ENCODE measurements at regions not wholly inside any gene's neighbourhood (a gene's known extent, or its start where the extent isn't known, plus 50 kb on each side); places are given as distances from the start of the nearest gene placed in this dataset.

DNA sequence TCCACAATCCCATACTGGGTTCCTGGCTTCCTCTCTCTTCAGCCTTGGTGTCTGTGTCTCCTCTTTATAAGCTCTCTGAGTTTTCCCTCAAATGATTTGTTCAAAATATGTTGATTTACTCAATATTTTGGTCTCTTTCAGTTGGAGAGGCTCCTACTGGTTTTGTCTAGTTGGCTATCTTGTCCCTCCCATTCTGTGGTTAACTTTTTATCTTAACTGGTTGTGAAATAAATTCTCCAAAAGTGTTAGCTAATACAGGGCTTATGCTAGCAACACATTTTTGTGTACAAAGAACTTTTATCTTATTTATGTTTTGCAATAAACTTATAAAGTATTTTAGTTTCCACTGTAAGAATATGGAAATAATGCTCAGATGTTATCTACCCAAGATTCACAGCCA, 200.9 kb downstream of the AASDHPPT start:
- Histone ChIP-seq H3K4me1 (ENCODE audit: insufficient read depth, low read length) (no peaks in the 10 kb centered on the region), H3K27me3 (ENCODE audit: insufficient read depth, low read length) (no peaks in the 10 kb centered on the region), H3K27ac (ENCODE audit: low read depth, low read length) (no peak overlapping the region), H3K36me3 (ENCODE audit: insufficient read depth, low read length) (no peaks in the 10 kb centered on the region), H3K4me3 (ENCODE audit: low read length in 2 of 2) (no peak overlapping the region), H3K9me3 (ENCODE audit: control insufficient read depth in 1 of 2, low read length in 2 of 2) (no peaks in the 10 kb centered on the region)
- H3K27me3 Mint-ChIP-seq, result peaks cover 0 to 3% of the 10 kb centered on the region in 2 donors
- no peak overlapping the region for H3K27ac Mint-ChIP-seq
- no peaks in the 10 kb centered on the region for H3K36me3 Mint-ChIP-seq
- ChIA-PET CTCF (ENCODE audit: partially characterized antibody) (no interaction called here), POLR2A (ENCODE audit: partially characterized antibody) (no interaction called here)
- H3K4me1 Mint-ChIP-seq, result no peaks in the 10 kb centered on the region
- H3K4me3 Mint-ChIP-seq, result no peak overlapping the region
- intact Hi-C loops (cut with micrococcal nuclease), result no loop called here
- no peak for DNase-seq
- peaks cover 0 to 8% (median under 1%) of the 10 kb centered on the region in 8 donors for H3K9me3 Mint-ChIP-seq

DNA sequence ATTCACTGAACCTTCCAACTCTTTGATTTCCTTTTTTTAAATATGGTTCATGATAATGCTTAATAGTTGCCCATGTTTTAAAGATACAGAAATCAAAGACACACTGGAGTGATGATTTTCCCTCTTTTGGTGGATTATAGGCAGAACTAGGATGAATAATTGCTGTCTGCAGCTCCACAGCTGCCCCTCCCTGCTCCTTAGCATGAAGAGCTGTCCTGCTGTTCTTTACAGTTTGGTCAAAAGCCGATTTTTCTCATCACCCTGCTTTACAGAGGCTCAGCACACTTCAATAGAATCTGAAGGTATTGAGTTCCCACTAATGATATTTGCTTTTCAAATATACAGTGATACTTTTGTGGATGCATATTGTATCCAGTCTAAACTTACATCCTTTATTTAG, 202.6 kb downstream of the AASDHPPT start:
- ChIA-PET CTCF (ENCODE audit: partially characterized antibody) (no interaction called here), POLR2A (ENCODE audit: partially characterized antibody) (no interaction called here)
- Histone ChIP-seq H3K9me3 (ENCODE audit: control insufficient read depth in 1 of 2, low read length in 2 of 2) (no peaks in the 10 kb centered on the region), H3K36me3 (ENCODE audit: insufficient read depth, low read length) (no peaks in the 10 kb centered on the region), H3K27ac (ENCODE audit: low read depth, low read length) (no peak overlapping the region), H3K4me1 (ENCODE audit: insufficient read depth, low read length) (no peaks in the 10 kb centered on the region), H3K27me3 (ENCODE audit: insufficient read depth, low read length) (no peaks in the 10 kb centered on the region), H3K4me3 (ENCODE audit: low read length in 2 of 2) (no peak overlapping the region)
- Mint-ChIP-seq H3K36me3 (no peaks in the 10 kb centered on the region), H3K27me3 (peaks cover 0 to 3% of the 10 kb centered on the region in 2 donors), H3K4me3 (no peak overlapping the region), H3K4me1 (no peaks in the 10 kb centered on the region), H3K27ac (no peak overlapping the region), H3K9me3 (peaks cover 0 to 4% (median 0%) of the 10 kb centered on the region in 8 donors)
- intact Hi-C loops (cut with micrococcal nuclease), result no loop called here
- DNase-seq, result no peak

DNA sequence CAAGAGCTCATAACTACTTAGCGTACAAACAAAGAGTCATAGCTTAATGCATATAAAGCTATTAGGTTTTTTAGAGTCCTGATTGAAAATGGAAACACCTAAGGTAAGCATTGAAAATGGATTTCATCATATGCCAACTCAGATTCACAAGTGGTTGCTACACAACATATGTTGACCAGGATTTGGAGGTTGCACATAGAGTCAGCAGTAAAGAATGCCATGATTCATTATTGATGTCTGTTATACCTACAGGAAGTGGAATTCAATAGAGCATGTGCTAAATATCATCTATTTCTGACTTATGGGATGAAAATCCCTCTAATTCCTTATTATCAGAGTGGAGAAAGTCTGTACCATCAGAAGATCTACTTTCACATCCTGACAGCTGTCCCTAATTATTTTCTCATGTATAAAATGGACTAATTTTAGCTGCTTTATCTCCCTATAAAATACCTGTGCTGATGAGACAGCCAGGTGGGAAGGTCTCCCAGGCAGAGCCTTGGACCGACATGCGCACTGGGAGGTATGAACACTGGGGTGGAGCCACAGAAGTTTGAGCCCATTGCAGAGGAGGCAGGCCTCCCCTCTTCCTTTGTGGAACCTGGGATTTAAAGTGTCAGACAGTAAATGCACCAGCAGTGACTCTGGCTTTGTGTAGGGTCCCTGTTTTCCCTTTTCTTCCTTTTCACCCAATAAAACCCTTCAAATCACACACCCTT, 204.2 kb downstream of the AASDHPPT start:
- Histone ChIP-seq H3K9me3 (ENCODE audit: control insufficient read depth in 1 of 2, low read length in 2 of 2) (no peaks in the 10 kb centered on the region), H3K27me3 (ENCODE audit: insufficient read depth, low read length) (no peaks in the 10 kb centered on the region), H3K36me3 (ENCODE audit: insufficient read depth, low read length) (no peaks in the 10 kb centered on the region), H3K4me1 (ENCODE audit: insufficient read depth, low read length) (no peaks in the 10 kb centered on the region), H3K4me3 (ENCODE audit: low read length in 2 of 2) (no peak overlapping the region), H3K27ac (ENCODE audit: low read depth, low read length) (no peak overlapping the region)
- Mint-ChIP-seq H3K4me3 (no peak overlapping the region), H3K9me3 (peaks cover 0 to 2% (median 0%) of the 10 kb centered on the region in 8 donors), H3K4me1 (no peaks in the 10 kb centered on the region), H3K36me3 (no peaks in the 10 kb centered on the region), H3K27me3 (peaks cover 0 to 1% of the 10 kb centered on the region in 2 donors), H3K27ac (no peak overlapping the region)
- POLR2A ChIA-PET (ENCODE audit: partially characterized antibody), result no interaction called here
- DNase-seq, result no peak
- CTCF ChIA-PET (ENCODE audit: partially characterized antibody), result no interaction called here
- intact Hi-C loops (cut with micrococcal nuclease), result no loop called here

- Mint-ChIP-seq H3K27ac (no peak overlapping the region), H3K9me3 (no peaks in the 10 kb centered on the region), H3K4me3 (no peak overlapping the region), H3K36me3 (no peaks in the 10 kb centered on the region), H3K4me1 (no peaks in the 10 kb centered on the region), H3K27me3 (peaks cover 0 to 1% of the 10 kb centered on the region in 2 donors)
- POLR2A ChIA-PET (ENCODE audit: partially characterized antibody), result no interaction called here
- no peaks in the 10 kb centered on the region for H3K27me3 ChIP-seq (ENCODE audit: insufficient read depth, low read length)
- CTCF ChIA-PET (ENCODE audit: partially characterized antibody), result interaction anchor here (1.3 kb wide), 1 partner anchor 8 kb away, joined by 3 read pairs; no protein-coding TSS in a partner anchor
- no peaks in the 10 kb centered on the region for H3K36me3 ChIP-seq (ENCODE audit: insufficient read depth, low read length)
- H3K27ac ChIP-seq (ENCODE audit: low read depth, low read length), result no peak overlapping the region
- no peaks in the 10 kb centered on the region for H3K9me3 ChIP-seq (ENCODE audit: control insufficient read depth in 1 of 2, low read length in 2 of 2)
- H3K4me3 ChIP-seq (ENCODE audit: low read length in 2 of 2), result no peak overlapping the region
- H3K4me1 ChIP-seq (ENCODE audit: insufficient read depth, low read length), result no peaks in the 10 kb centered on the region
- DNase-seq, result no peak
- intact Hi-C loops (cut with micrococcal nuclease), result no loop called here
Measured at GRCh38 chr11:106286881-106287504, 209.5 kb downstream of the AASDHPPT start.

- H3K9me3 Mint-ChIP-seq, result no peaks in the 10 kb centered on the region
- intact Hi-C loops (cut with micrococcal nuclease), result no loop called here
- H3K27me3 Mint-ChIP-seq, result peaks cover 0 to 1% of the 10 kb centered on the region in 2 donors
Measured at GRCh38 chr11:106288057-106288456, 210.6 kb downstream of the AASDHPPT start.

DNA sequence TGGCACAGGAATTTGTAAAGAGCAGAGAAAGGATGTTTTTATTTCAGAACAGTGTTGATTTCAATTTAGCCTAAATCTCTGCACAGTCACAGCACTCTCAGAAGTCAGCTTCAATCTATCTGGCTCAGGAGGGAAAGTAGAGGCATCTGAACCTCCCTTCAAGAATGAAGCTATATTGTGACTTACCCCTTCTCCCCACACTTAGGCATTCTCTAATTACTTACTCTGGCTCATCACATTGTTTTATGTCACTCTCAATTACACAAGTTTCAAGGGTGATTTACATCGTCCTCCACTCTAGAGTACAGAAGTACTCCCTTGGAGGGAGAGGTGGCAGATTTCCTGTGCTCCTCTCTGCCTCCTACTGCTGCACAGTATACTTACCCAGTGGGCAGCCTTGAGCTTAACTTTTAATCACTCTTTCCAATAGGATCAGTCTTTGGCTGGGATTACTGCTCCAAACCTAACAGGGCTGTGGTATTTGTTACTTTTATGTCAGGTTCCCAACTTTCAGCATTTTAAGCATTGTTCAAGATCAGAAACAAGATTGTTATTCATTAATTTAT, 211.4 kb downstream of the AASDHPPT start:
- ChIA-PET POLR2A (ENCODE audit: partially characterized antibody) (no interaction called here), CTCF (ENCODE audit: partially characterized antibody) (no interaction called here)
- no peak overlapping the region for H3K27ac ChIP-seq (ENCODE audit: low read depth, low read length)
- Mint-ChIP-seq H3K4me1 (no peaks in the 10 kb centered on the region), H3K27me3 (no peaks in the 10 kb centered on the region), H3K4me3 (no peak overlapping the region), H3K9me3 (no peaks in the 10 kb centered on the region), H3K27ac (no peak overlapping the region), H3K36me3 (no peaks in the 10 kb centered on the region)
- no peak overlapping the region for H3K4me3 ChIP-seq (ENCODE audit: low read length in 2 of 2)
- H3K4me1 ChIP-seq (ENCODE audit: insufficient read depth, low read length), result no peaks in the 10 kb centered on the region
- H3K27me3 ChIP-seq (ENCODE audit: insufficient read depth, low read length), result no peaks in the 10 kb centered on the region
- no peak for DNase-seq
- intact Hi-C loops (cut with micrococcal nuclease), result no loop called here
- H3K9me3 ChIP-seq (ENCODE audit: control insufficient read depth in 1 of 2, low read length in 2 of 2), result no peaks in the 10 kb centered on the region
- no peaks in the 10 kb centered on the region for H3K36me3 ChIP-seq (ENCODE audit: insufficient read depth, low read length)

More at GRCh38 chr11:106288057-106288456, 210.6 kb downstream of the AASDHPPT start:
- H3K27ac Mint-ChIP-seq, result no peak overlapping the region
- no peak for DNase-seq
- no peaks in the 10 kb centered on the region for H3K4me1 ChIP-seq (ENCODE audit: insufficient read depth, low read length)
- H3K9me3 ChIP-seq (ENCODE audit: control insufficient read depth in 1 of 2, low read length in 2 of 2), result no peaks in the 10 kb centered on the region
- H3K27me3 ChIP-seq (ENCODE audit: insufficient read depth, low read length), result no peaks in the 10 kb centered on the region
- H3K36me3 ChIP-seq (ENCODE audit: insufficient read depth, low read length), result no peaks in the 10 kb centered on the region
- H3K27ac ChIP-seq (ENCODE audit: low read depth, low read length), result no peak overlapping the region
- H3K4me1 Mint-ChIP-seq, result no peaks in the 10 kb centered on the region
- H3K36me3 Mint-ChIP-seq, result no peaks in the 10 kb centered on the region
- no peak overlapping the region for H3K4me3 Mint-ChIP-seq
- POLR2A ChIA-PET (ENCODE audit: partially characterized antibody), result no interaction called here
- no peak overlapping the region for H3K4me3 ChIP-seq (ENCODE audit: low read length in 2 of 2)
- CTCF ChIA-PET (ENCODE audit: partially characterized antibody), result no interaction called here

- Histone ChIP-seq H3K27me3 (ENCODE audit: insufficient read depth, low read length) (no peaks in the 10 kb centered on the region), H3K4me3 (ENCODE audit: low read length in 2 of 2) (no peak overlapping the region), H3K27ac (ENCODE audit: low read depth, low read length) (no peak overlapping the region), H3K36me3 (ENCODE audit: insufficient read depth, low read length) (no peaks in the 10 kb centered on the region), H3K4me1 (ENCODE audit: insufficient read depth, low read length) (no peaks in the 10 kb centered on the region), H3K9me3 (ENCODE audit: control insufficient read depth in 1 of 2, low read length in 2 of 2) (no peaks in the 10 kb centered on the region)
- H3K27ac Mint-ChIP-seq, result no peak overlapping the region
- POLR2A ChIA-PET (ENCODE audit: partially characterized antibody), result no interaction called here
- H3K9me3 Mint-ChIP-seq, result peaks cover 0 to 4% (median 0%) of the 10 kb centered on the region in 8 donors
- DNase-seq, result no peak
- H3K4me1 Mint-ChIP-seq, result no peaks in the 10 kb centered on the region
- CTCF ChIA-PET (ENCODE audit: partially characterized antibody), result no interaction called here
- no peak overlapping the region for H3K4me3 Mint-ChIP-seq
- intact Hi-C loops (cut with micrococcal nuclease), result no loop called here
- H3K36me3 Mint-ChIP-seq, result no peaks in the 10 kb centered on the region
- no peaks in the 10 kb centered on the region for H3K27me3 Mint-ChIP-seq
Measured at GRCh38 chr11:106292526-106292925, 215.1 kb downstream of the AASDHPPT start.

Data from CD4-positive, alpha-beta memory T cell (primary cell).